ENCODE measurements at regions not wholly inside any gene's neighbourhood (a gene's known extent, or its start where the extent isn't known, plus 50 kb on each side); places are given as distances from the start of the nearest gene placed in this dataset.

DNA sequence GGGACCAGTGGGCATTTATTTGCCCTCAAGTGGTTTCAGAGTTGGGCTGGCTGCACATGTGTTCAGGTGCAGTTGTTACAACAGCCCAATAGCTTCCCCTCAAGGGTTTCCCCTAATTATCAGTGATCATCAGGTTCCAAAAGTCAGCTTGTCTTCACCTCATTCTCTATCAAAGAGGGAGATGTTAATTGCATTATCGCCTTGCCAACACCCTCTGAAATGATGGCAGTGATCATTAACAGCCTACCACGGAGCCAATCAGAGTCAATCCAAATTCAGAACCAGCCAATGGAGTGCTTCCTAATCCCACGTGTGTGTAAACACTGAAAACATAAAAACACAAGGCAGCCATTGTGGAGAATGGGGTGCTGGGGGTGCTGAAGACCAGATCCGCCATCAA is 248.4 kb upstream of the ZNF507 start:
- no peak for TF ChIP-seq CTCF (IDR thresholded peaks at IDR 0.05)
- no peak for DNase-seq
- ATAC-seq: no peak
- Histone ChIP-seq H3K4me1 (no peaks in the 10 kb centered on the region), H3K27ac (no peak overlapping the region), H3K27me3 (ENCODE audit: low read depth) (no peaks in the 10 kb centered on the region), H3K4me3 (no peak overlapping the region), H3K36me3 (no peaks in the 10 kb centered on the region), H3K9me3 (no peaks in the 10 kb centered on the region)
- intact Hi-C loops (cut with DNase I): no loop called here

GRCh38 chr19:32097620-32098019 is 247.8 kb upstream of the ZNF507 start:
- DNase-seq: no peak
- Histone ChIP-seq H3K9me3 (no peaks in the 10 kb centered on the region), H3K27ac (no peak overlapping the region), H3K4me3 (no peak overlapping the region), H3K36me3 (no peaks in the 10 kb centered on the region), H3K27me3 (ENCODE audit: low read depth) (no peaks in the 10 kb centered on the region), H3K4me1 (no peaks in the 10 kb centered on the region)
- no peak for ATAC-seq
- intact Hi-C loops (cut with DNase I): no loop called here
- TF ChIP-seq CTCF (IDR thresholded peaks at IDR 0.05): no peak

DNA sequence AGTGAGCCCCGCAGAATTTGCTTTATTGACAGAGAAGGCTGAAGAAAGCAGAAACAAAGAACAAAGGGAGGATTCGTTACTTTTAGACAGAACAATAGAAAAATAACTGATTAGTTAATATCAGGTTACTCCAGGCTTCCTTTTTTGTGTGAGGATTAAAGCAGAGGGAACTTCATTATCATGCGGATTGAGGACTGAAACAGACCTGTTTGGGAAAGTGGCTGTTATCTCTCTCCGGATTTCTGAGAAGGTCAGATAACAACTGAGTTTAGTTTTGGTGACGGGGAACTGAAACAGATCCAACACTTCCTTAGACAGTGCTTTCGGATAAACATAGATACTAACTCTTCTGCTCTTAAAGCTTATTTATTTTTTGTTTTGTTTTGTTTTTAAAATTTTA is 246.4 kb upstream of the ZNF507 start:
- no peaks in the 10 kb centered on the region for H3K36me3 ChIP-seq
- H3K4me1 ChIP-seq: no peaks in the 10 kb centered on the region
- peaks cover 13% of the 10 kb centered on the region for H3K27me3 ChIP-seq (ENCODE audit: low read depth)
- intact Hi-C loops (cut with DNase I): no loop called here
- no peak for TF ChIP-seq CTCF (IDR thresholded peaks at IDR 0.05)
- no peaks in the 10 kb centered on the region for H3K9me3 ChIP-seq
- ATAC-seq (no peak), DNase-seq (no peak)
- H3K27ac ChIP-seq: no peak overlapping the region
- H3K4me3 ChIP-seq: no peak overlapping the region

GRCh38 chr19:32101206-32101605 is 244.2 kb upstream of the ZNF507 start:
- intact Hi-C loops (cut with DNase I): no loop called here
- ATAC-seq: no peak
- Histone ChIP-seq H3K4me3 (no peak overlapping the region), H3K9me3 (no peaks in the 10 kb centered on the region), H3K27me3 (ENCODE audit: low read depth) (peaks cover 16% of the 10 kb centered on the region), H3K27ac (no peak overlapping the region), H3K4me1 (peaks cover 9% of the 10 kb centered on the region), H3K36me3 (no peaks in the 10 kb centered on the region)
- TF ChIP-seq CTCF (IDR thresholded peaks at IDR 0.05): no peak
- DNase-seq: no peak

DNA sequence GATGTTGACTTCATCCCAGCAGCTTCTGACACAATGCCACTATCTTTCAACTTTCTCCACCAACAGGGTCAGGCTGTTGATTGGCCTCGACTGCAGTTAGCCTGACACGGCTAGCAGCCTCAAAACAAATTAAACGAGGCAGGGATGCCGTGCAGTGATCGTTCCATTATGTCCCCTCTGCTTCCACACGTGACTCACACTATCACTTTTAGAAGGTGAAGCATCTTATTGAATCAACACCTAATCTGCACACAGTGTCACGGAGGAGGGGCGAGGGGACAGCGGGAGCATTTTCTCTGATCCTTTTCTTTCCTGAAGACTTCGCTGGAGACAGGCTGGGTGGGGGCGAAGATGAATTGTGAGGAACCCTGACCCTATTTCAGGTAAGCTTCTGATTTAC is 241.9 kb upstream of the ZNF507 start:
- Histone ChIP-seq H3K36me3 (no peaks in the 10 kb centered on the region), H3K4me1 (peaks cover 9% of the 10 kb centered on the region)

More for the DNA sequence above, 241.9 kb upstream of the ZNF507 start:
- H3K9me3 ChIP-seq: no peaks in the 10 kb centered on the region
- H3K4me3 ChIP-seq: no peak overlapping the region
- TF ChIP-seq CTCF (IDR thresholded peaks at IDR 0.05): no peak
- intact Hi-C loops (cut with DNase I): no loop called here
- DNase-seq: no peak
- H3K27me3 ChIP-seq (ENCODE audit: low read depth): peaks cover 16% of the 10 kb centered on the region
- ATAC-seq: no peak
- H3K27ac ChIP-seq: no peak overlapping the region

Data from lower lobe of right lung (tissue), 2 donors.